PC-9 (cell line): ENCODE measurements at regions not wholly inside any gene's neighbourhood (a gene's known extent, or its start where the extent isn't known, plus 50 kb on each side); places are given as distances from the start of the nearest gene placed in this dataset.

Experiments used
- CTCF ChIP-seq: fragments of 200-600 bp; sonication (generic); conservative IDR thresholded peaks from 2 replicates; pipeline ENCODE4 v1.6.1; 2017; ENCODE audit warnings: mixed run types, antibody characterized with exemption, mild to moderate bottlenecking, moderate library complexity
- EZH2 ChIP-seq: fragments of 200-600 bp; sonication (generic); IDR thresholded peaks from 2 replicates; pipeline ENCODE4 v1.8.0; 2017; ENCODE audit warnings: antibody characterized with exemption, low read depth

DNA sequence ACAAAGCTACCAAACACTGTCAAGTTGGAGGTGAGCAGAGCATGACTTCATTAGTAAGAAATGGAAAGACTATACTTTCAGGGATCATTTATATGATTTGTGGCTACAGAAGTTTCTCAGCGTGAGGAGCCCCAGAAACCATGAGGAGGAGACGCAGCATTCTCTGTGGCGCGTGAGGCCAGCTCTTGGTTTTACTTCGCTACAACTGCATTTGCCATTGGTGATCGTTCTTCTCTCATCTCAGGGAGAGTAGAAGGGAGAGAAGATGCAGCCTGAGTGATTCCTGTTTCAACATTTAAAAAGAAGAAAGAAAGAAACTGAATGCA is 94.5 kb upstream of the ATP1A1 start:
- TF ChIP-seq CTCF = no peak
- no peak for TF ChIP-seq EZH2
